ENCODE measurements at regions not wholly inside any gene's neighbourhood (a gene's known extent, or its start where the extent isn't known, plus 50 kb on each side); places are given as distances from the start of the nearest gene placed in this dataset.
A peak's percentile ranks its signal among the peaks of the same experiment; 100 is the strongest.
"Not testable (repeated sequence)": the region's sequence is repeated elsewhere in the genome, so short reads cannot be mapped to it uniquely, and the experiment has no call there.

- DNase-seq: no peak
Measured at GRCh38 chr12:65728848-65729793, 95.2 kb upstream of the HMGA2 start.

GRCh38 chr12:65731771-65732170, 92.5 kb upstream of the HMGA2 start:
- no peak for DNase-seq

- DNase-seq: not testable (repeated sequence)
Measured at GRCh38 chr12:65733643-65734042, 90.6 kb upstream of the HMGA2 start.

DNA sequence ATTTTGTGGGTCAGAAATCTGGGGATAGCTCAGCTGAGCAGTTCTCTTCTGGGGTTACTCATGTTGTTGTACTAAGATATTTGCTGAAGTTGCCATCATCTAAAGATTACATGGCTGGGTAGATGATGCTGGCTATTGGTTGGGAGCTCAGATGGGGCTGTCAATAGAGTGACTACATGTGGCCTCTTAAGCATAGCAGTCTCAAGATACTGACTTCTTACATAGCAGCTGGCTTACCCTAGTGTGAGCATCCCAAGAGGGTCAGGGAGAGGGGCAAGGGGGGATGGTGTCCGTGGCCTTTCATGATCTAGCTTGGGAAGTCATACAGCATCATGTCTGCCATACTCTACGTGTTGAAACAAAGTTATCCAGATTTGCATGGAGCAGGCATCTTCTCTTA, 90.1 kb upstream of the HMGA2 start:
- DNase-seq: no peak

DNA sequence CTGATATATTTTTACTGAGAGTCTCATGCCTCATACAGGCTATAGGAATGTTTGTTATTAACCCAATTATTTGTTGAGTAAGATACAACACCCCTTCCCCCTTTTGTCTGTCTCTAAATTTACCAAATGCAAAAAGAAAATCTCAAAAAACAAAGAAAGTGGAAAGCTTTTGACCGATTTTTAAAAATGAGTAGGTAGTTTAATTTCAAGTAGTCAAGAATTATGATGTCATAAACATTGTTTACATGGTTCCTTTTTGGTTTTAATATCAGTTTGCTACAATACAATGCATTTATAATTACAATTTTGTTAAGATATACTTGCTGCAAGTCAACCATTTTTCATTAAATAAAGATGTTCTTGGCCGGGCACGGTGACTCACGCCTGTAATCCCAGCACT, 84.7 kb upstream of the HMGA2 start:
- no peak for DNase-seq

GRCh38 chr12:65740506-65740872, 83.8 kb upstream of the HMGA2 start:
- no peak for DNase-seq

GRCh38 chr12:65740873-65741600, 83.2 kb upstream of the HMGA2 start:
- peak in 40 of 56 donors; percentile 4 to 71 (median 28) for DNase-seq

GRCh38 chr12:65741656-65742017, 82.6 kb upstream of the HMGA2 start:
- DNase-seq: peak in 8 of 56 donors; percentile 14 to 59 (median 36)

DNA sequence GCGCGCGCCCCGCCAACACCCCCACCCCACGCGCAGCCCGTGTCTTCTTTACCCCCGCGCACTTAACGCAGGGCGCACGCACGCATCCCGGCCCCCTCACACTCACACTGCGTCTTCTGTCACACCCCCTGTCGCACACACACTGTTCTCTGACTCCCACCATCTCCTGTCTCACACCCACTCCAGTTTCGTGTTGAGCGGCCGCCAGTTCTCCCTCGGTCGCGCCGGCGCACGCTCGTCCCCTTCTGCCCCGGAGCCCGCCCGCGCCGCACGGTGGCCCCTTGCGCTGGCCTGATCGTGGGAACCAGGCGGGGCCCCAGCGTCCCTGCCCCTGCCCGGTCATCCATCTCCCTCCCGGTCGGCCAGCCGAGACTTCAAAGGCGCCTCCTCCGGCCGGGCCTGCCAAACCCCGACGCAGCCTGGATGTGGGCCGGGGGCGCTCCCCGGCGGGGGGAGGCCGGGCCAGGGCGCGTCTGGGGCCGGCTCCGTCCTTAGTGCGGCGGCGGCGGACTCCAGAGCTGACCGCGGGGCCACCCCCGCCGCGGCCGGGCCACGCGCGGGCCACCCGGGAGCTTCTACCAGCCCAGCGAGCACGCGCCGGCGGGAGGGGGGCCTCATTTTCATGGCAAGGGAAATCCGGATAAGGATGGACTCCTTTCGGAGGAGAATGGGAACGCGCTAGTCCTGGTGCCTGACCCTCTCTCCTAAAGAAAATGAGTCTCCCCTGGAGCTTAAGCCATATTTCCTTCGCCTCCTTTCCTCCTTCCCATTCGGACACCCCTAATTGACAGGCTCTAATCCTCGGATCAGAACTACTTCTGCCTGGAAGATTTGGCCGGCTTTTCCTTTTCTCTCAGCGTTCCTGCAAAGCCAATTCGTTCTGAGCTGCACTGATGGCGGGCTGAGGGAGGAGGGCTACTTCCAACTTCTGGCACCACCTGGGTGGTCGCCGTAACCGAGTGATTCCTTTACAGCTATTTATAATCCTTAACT, 82.0 kb upstream of the HMGA2 start:
- peak in 24 of 56 donors; percentile 0 to 59 (median 26) for DNase-seq

GRCh38 chr12:65744236-65744840, 79.9 kb upstream of the HMGA2 start:
- not testable (repeated sequence) for DNase-seq

DNA sequence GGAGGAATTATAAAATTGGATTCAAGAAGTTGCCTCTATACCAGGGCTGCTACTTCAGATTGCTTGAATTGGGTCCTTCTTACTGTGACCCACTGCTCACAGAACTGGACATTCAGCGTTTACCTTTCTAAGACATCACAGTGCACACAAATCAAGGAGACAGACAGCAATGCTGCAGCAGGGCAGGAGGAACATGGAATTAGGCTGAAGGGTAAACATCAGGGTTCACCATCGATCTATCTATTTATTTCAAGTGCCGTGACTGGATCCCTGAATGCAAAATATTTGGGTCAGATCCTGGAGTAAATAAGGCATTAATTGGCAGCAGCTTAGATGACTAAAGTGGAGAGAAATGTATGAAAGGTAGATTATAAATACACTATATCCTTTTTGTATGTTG, 76.9 kb upstream of the HMGA2 start:
- no peak for DNase-seq

DNA sequence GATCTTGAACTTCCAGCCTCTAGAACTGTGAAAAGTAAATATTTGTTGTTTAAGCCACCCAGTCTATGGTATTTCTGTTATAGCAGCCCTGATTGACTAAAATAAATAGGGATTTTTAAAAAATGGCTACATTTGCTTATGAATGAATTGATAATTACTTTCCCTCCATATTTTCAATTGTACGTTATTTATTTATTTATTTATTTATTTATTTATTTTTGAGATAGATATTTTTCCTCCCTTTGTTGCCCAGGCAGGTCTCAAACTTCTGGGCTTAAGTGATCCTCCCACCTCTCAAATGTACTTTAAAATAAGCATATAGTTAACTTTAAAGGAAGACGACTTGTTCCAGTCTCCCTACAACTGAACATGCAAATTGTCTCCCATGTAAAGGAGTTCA, 76.0 kb upstream of the HMGA2 start:
- no peak for DNase-seq

DNA sequence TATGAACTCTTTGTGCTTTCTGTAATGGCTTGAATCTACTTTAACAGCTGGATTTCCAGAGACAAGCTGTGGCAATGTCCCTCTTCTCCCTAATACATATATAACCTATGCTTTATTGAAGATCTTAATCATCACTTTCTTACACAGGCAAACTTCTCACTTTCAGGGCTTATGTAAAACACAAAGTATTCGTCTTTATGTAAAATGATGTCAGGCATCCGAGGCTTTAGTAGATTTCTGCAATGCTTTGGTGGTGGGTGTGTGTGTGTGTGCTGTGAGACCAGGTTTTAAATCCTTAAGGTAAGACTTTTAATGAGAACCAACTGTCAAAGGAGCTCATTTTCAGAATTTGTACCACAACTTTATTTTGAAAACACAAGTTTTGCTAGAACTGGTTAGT, 70.0 kb upstream of the HMGA2 start:
- no peak for DNase-seq

- DNase-seq: no peak
Measured at GRCh38 chr12:65754744-65755595, 69.3 kb upstream of the HMGA2 start.

- DNase-seq: no peak
Measured at GRCh38 chr12:65755596-65755978, 68.7 kb upstream of the HMGA2 start.

DNA sequence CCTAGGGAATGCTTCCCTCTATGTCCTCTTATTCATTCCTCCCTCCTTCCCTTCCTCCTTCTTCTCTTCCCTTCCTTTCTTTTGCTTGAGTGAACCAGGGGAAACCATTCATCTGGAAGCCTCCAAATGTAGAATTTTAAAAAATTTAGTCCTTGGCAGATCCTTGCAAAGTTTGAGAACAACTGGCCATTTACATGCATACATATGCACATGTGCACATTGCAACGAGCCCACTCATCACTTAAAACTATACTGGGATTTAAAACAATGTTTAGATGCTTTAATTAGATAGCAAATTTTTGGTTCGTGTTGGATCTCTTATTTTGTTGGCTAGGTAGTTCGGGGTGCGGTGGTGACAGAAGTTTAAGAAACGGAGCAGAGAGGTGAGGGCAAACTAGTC, 68.0 kb upstream of the HMGA2 start:
- no peak for DNase-seq

GRCh38 chr12:65756956-65757511, 67.2 kb upstream of the HMGA2 start:
- DNase-seq: no peak

- DNase-seq: no peak
Measured at GRCh38 chr12:65758401-65758800, 65.9 kb upstream of the HMGA2 start.

DNA sequence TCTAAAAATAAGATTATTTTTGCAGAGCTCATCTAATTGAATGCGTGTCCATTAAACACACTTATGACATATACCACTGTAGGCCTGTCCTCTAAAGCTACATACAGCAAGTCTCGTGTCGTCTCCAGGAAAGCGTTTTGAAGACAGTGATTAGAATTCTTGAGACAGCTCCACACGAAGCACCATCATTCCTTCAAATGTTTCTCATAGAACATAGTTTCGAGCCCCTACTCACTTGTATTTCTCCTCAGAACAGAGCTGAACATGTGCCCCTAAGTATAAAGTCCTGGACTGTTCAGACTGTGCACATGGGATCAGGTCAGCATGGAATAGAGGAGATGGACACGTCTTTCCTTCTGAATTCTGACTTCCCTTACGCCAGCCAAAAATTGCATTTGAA, 64.5 kb upstream of the HMGA2 start:
- DNase-seq: no peak

GRCh38 chr12:65761301-65761700, 63.0 kb upstream of the HMGA2 start:
- DNase-seq: no peak

All from nucleus accumbens (tissue), 56 donors.